ACC112 (cell line): ENCODE measurements at regions not wholly inside any gene's neighbourhood (a gene's known extent, or its start where the extent isn't known, plus 50 kb on each side); places are given as distances from the start of the nearest gene placed in this dataset.

ENCODE experiments used
- H2AFZ ChIP-seq: fragments of 200-600 bp; sonication (generic); one replicate; pipeline ENCODE4 v1.6.0; 2017; ENCODE audit warnings: antibody characterized with exemption, low read length; ENCODE audit not compliant: unreplicated experiment
- H3K27ac ChIP-seq: fragments of 200-600 bp; sonication (generic); 2 replicates; pipeline ENCODE4 v1.5.1; 2014; ENCODE audit warnings: low read depth, mild to moderate bottlenecking, antibody characterized with exemption, low read length, moderate library complexity
- H3K27me3 ChIP-seq: fragments of 200-600 bp; sonication (generic); 2 replicates; pipeline ENCODE4 v1.6.1; 2014; ENCODE audit warnings: mild to moderate bottlenecking, antibody characterized with exemption, low read length, moderate library complexity, mixed read lengths; ENCODE audit not compliant: insufficient read depth
- H3K36me3 ChIP-seq: fragments of 200-600 bp; sonication (generic); 2 replicates; pipeline ENCODE4 v1.6.1; 2016; ENCODE audit warnings: mild to moderate bottlenecking, antibody characterized with exemption, low read length, moderate library complexity, mixed read lengths; ENCODE audit not compliant: insufficient read depth
- H3K4me1 ChIP-seq: fragments of 200-600 bp; sonication (generic); one replicate; pipeline ENCODE4 v1.6.1; 2016; ENCODE audit warnings: low read length, mixed read lengths; ENCODE audit not compliant: insufficient read depth, unreplicated experiment, control insufficient read depth
- H3K4me3 ChIP-seq: fragments of 200-600 bp; sonication (generic); 2 replicates; pipeline ENCODE4 v1.5.1; 2014; ENCODE audit warnings: mild to moderate bottlenecking, low read depth, low read length
- H3K79me2 ChIP-seq: fragments of 200-600 bp; sonication (generic); one replicate; pipeline ENCODE4 v1.6.0; 2016; ENCODE audit warnings: low read length; ENCODE audit not compliant: control insufficient read depth, unreplicated experiment, insufficient read depth

DNA sequence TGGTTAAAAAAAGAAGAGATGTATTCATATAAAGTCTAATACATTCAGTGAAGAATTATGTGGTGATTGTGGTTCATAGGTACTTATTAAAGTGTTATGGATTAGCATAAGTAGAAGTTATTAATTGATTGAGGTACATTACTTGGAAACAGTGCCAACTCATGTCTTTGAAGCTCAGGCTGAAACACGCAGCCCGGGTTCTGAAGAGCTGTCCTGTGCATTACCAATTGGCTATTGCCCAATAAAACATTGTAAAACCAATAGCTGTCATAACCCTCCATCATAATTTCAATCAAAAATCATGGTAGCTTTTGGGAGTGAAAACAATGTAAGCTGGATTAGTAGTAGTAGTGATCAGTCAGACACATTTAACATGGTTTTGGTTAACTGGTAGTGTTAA lies 560.1 kb downstream of the MCTP2 start:
- Histone ChIP-seq H3K27ac (no peak overlapping the region), H3K79me2 (no peaks in the 10 kb centered on the region), H3K4me3 (no peak overlapping the region), H2AFZ (no peak overlapping the region), H3K36me3 (no peaks in the 10 kb centered on the region), H3K27me3 (no peaks in the 10 kb centered on the region), H3K4me1 (no peaks in the 10 kb centered on the region)

DNA sequence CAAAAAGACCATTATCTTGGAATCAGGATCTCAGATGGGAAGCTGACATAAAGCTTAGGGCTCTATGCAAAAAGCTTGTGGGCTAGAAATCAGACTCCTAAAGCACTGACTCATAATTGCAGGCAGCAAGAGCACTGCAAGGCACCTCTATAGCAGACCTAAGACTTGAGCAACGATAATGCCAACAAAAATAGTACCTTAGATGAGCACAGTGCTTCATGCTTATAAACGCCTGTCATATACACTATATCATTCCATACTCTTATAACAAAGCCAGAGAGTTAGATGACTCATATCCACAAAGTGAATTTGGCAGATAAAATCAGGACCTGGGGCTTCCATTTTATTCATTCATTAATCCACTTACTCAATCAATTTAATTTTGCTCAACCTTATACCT lies 560.8 kb downstream of the MCTP2 start:
- H3K79me2 ChIP-seq = no peaks in the 10 kb centered on the region
- H3K36me3 ChIP-seq = no peaks in the 10 kb centered on the region
- H3K4me3 ChIP-seq = no peak overlapping the region
- H3K27ac ChIP-seq = no peak overlapping the region
- no peaks in the 10 kb centered on the region for H3K4me1 ChIP-seq
- H3K27me3 ChIP-seq = no peaks in the 10 kb centered on the region
- no peak overlapping the region for H2AFZ ChIP-seq

DNA sequence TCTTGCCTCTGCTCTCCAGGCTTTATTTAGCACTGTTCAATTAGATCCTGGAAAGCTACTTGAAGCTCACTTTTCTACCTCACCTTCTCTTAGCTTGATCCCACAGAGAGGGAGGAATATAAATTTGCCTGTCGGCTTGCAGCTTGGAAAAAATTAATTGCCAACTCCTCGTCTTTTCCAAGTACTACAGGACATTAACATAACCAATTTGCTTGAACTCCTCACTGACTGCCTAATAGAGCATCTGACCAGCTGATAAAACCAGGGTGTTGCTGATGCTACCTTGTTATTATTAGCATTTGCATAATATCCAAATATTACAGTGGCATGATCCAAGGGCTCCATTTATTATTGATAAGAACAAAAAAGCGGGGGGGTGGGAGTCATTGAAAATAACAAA lies 561.8 kb downstream of the MCTP2 start:
- H2AFZ ChIP-seq = no peak overlapping the region
- H3K4me1 ChIP-seq = no peaks in the 10 kb centered on the region
- no peak overlapping the region for H3K27ac ChIP-seq

DNA sequence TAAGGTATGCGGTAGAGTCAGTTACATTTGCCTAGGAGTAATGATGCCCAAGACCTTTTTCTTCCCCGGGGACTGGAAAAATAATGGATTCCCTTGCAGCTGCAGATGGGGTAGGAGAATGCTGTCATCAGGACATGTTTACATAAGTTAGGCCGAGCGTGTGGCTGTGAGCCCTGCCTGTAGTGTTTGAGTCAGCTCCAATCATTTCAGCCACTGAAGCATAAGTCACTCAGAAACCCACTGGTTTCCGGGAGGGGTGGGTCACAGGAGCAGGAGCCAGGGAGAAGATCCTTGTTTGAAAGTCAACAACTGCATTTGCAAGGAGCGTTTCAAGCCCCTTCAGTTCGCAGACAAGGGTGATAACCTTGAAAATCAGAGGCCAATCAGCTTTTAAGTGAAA lies 562.3 kb downstream of the MCTP2 start:
- no peak overlapping the region for H3K27ac ChIP-seq
- no peak overlapping the region for H2AFZ ChIP-seq
- H3K27me3 ChIP-seq = no peaks in the 10 kb centered on the region
- H3K4me3 ChIP-seq = no peak overlapping the region
- H3K36me3 ChIP-seq = no peaks in the 10 kb centered on the region
- no peaks in the 10 kb centered on the region for H3K79me2 ChIP-seq
- H3K4me1 ChIP-seq = no peaks in the 10 kb centered on the region

More for the DNA sequence above, 561.8 kb downstream of the MCTP2 start:
- no peaks in the 10 kb centered on the region for H3K79me2 ChIP-seq
- no peaks in the 10 kb centered on the region for H3K27me3 ChIP-seq
- H3K4me3 ChIP-seq = no peak overlapping the region
- H3K36me3 ChIP-seq = no peaks in the 10 kb centered on the region

DNA sequence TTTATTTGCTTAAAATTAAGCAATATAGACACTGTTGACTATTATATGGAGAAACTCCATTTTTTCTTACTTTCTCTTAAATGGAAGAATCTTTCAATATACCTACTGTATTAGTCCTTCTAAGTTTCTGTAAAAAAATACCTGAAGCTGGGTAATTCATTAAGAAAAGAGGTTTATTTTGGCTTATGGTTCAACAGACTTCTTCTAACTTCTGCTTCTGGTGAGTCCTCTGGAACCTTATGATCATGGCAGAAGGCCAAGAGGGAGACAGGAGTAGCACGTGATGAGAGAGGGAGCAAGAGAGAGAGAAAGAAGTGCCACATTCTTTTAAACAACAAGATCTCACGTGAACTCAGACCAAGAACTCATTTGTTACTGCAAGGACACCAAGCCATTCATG lies 573.3 kb downstream of the MCTP2 start:
- H3K4me1 ChIP-seq = no peaks in the 10 kb centered on the region
- H3K79me2 ChIP-seq = no peaks in the 10 kb centered on the region
- H3K36me3 ChIP-seq = no peaks in the 10 kb centered on the region
- H3K4me3 ChIP-seq = no peak overlapping the region
- no peaks in the 10 kb centered on the region for H3K27me3 ChIP-seq
- no peak overlapping the region for H2AFZ ChIP-seq
- H3K27ac ChIP-seq = no peak overlapping the region

DNA sequence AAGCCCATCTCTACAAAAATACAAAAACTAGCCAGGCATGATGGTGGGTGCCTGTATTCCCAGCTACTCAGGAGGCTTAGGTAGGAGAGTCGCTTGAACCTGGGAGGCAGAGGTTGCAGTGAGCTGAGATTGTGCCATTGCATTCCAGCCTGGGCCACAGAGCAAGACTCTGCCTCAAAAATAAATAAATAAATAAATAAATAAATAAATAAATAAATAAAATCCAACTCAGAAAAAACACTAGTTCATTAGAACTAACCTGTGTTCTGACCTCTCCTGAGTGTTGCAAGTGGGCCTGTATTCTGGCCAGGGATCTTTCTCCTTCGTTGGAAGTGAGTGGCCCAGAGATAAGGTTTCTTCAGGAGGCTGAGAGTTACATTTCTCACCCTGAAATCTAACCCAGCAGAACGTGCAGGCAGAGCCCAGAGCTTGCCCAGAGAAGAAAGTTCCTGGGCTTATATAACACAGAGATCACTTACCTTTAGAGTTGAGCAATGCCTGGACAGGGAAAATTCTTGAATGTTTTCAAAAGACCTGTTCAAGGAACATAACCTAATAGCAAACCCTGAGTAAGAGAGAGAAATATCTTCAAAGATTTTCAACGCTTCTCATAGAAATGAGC lies 583.9 kb downstream of the MCTP2 start:
- Histone ChIP-seq H3K79me2 (no peaks in the 10 kb centered on the region), H3K27ac (no peak overlapping the region), H2AFZ (no peak overlapping the region), H3K27me3 (no peaks in the 10 kb centered on the region), H3K4me1 (no peaks in the 10 kb centered on the region), H3K4me3 (no peak overlapping the region), H3K36me3 (no peaks in the 10 kb centered on the region)

DNA sequence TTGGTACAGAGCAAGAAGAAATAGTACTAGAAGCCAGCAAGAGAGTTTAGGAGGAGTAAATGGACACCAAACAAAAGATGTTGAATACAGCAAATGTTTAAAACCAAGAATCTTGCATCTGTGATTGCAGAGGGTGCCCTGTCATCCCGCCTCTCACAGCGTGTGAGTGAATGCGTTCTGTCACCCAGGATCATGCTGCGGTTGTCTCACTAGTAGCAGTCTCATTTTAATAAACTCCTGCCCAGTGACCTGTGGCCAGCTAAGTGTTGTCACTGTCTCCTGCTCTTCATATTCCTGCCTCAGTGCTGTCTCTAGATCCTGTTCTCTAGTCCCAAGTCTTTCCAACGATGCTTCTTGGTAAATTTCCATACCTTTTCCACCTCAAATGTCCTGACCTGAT lies 584.6 kb downstream of the MCTP2 start:
- Histone ChIP-seq H3K27me3 (no peaks in the 10 kb centered on the region), H2AFZ (no peak overlapping the region), H3K79me2 (no peaks in the 10 kb centered on the region)

DNA sequence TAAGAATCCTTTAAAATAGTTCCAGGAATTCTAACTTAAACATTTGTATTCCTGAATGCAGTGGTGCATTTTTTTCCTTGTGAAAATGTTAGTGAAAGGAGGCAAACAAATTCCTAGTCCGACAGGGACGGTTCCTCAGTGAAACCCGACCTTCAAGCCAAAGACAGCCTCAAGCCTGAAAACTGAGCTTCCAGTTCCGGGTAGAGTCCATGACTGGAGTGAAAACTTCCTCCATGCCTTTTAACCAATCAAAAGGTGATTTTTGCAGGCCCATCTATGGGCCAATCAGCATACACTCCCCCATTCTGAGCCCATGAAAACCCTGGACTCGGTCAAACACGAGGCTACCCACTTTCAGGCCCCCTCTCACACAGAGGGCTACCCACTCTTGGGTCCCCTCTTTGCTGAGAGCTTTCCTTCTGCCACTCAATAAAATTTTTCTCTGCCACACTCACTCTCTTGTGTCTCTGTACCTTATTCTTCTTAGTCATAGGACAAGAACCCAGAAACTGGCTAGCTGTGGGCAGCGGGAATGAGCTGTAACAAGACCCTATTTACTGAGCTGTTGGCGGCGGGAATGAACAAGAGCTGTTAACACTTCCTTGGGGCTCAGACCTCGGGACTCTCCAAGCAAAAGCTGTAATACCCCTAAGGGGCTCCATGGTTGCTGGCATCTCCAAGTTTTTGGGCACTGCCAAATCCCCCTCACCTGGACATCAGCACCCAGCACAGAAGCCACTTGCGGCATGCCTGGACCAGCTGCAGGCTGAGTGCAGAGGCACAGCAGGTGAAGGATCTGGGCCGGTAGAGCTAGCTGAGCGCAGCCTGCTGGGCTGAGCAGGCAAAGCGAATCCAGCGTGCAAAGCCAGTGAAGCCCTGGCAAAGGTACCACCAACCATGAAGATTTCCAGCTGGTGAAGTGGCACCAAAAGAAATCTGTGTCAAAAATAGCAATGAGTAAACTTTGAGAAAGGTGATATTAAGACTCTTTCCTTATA lies 598.8 kb downstream of the MCTP2 start:
- H3K36me3 ChIP-seq = no peaks in the 10 kb centered on the region
- no peaks in the 10 kb centered on the region for H3K79me2 ChIP-seq
- H3K27ac ChIP-seq = no peak overlapping the region
- no peak overlapping the region for H2AFZ ChIP-seq
- H3K4me3 ChIP-seq = no peak overlapping the region
- H3K27me3 ChIP-seq = no peaks in the 10 kb centered on the region
- H3K4me1 ChIP-seq = no peaks in the 10 kb centered on the region

More for the DNA sequence above, 584.6 kb downstream of the MCTP2 start:
- H3K36me3 ChIP-seq = no peaks in the 10 kb centered on the region
- no peak overlapping the region for H3K27ac ChIP-seq
- no peak overlapping the region for H3K4me3 ChIP-seq
- H3K4me1 ChIP-seq = no peaks in the 10 kb centered on the region

DNA sequence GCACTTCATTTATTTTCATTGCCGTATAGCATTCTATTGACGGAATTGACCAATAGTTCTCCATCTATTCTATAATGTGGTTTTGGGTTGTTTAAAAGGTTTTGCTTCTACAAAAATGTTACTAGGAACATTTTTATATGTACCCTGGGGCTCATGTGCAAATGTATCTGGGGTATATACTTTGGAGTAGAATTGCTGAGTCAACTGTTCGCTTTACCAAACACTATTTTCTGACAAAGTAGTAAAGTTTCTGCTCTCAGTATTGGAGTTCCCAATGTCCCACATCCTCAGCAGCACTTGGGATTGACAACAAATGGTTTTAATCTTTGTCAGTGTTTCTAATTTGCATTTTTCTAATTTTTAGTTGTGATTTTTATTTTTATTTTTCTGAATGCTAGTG lies 602.6 kb downstream of the MCTP2 start:
- H3K4me3 ChIP-seq = no peak overlapping the region
- no peaks in the 10 kb centered on the region for H3K27me3 ChIP-seq
- H3K27ac ChIP-seq = no peak overlapping the region
- H2AFZ ChIP-seq = no peak overlapping the region
- no peaks in the 10 kb centered on the region for H3K4me1 ChIP-seq
- no peaks in the 10 kb centered on the region for H3K36me3 ChIP-seq
- H3K79me2 ChIP-seq = no peaks in the 10 kb centered on the region

DNA sequence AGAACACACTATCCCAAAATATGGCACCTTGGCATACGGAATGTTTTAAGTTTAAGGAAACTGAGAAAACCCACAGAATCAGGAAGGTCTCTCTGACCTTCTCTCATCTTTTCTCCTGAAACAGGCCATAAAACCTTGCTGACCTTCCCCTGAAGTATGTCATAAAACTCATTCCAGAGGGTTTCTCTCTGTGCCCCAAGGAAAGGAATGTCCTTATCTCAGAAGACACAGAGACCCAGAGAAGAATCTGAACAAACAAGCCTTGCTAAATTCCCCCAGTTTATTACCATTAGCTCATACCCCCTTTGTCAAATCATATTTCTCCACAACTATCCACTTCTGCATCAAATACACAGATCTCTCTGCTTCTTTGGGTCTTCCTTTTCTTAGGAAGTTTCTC lies 603.1 kb downstream of the MCTP2 start:
- Histone ChIP-seq H3K27me3 (no peaks in the 10 kb centered on the region), H3K36me3 (no peaks in the 10 kb centered on the region), H3K27ac (no peak overlapping the region)

DNA sequence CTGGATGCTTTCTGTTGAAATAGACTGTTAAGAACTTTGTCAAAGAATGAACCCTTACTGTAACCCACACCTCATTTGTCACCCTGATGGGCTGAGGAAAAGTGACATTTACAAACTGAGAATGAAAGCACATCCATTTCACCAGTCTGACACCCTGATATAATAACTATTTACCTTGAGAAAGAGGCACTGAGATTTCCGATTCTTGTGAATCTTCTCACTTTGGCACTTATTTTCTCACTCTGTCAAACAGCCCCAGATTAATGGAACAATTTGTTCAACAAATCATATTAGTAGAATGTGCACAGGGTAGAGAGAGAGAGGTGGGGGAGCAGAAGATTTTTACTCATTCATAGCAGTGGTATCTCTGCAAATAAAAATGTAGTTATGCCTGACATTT lies 606.9 kb downstream of the MCTP2 start:
- Histone ChIP-seq H3K79me2 (no peaks in the 10 kb centered on the region), H3K36me3 (no peaks in the 10 kb centered on the region), H3K4me1 (no peaks in the 10 kb centered on the region), H3K4me3 (no peak overlapping the region), H2AFZ (no peak overlapping the region), H3K27me3 (no peaks in the 10 kb centered on the region), H3K27ac (no peak overlapping the region)

More for the DNA sequence above, 603.1 kb downstream of the MCTP2 start:
- no peak overlapping the region for H3K4me3 ChIP-seq
- no peak overlapping the region for H2AFZ ChIP-seq
- H3K4me1 ChIP-seq = no peaks in the 10 kb centered on the region
- no peaks in the 10 kb centered on the region for H3K79me2 ChIP-seq
